B cell (primary cell): ENCODE measurements at regions not wholly inside any gene's neighbourhood (a gene's known extent, or its start where the extent isn't known, plus 50 kb on each side); places are given as distances from the start of the nearest gene placed in this dataset.

Experiments used
- ATAC-seq: fragments of 200-7000 bp; cut with Tn5 transposase; one replicate; pipeline ENCODE4 v1.10.0; 2021; ENCODE audit warnings: low read depth, mild to moderate bottlenecking, moderate number of reproducible peaks, moderate library complexity
- CTCF ChIA-PET: fragments of 350-600 bp; sonication (Branson Sonifier 250); formaldehyde crosslinking; loops from one replicate; lab custom pipeline; 2021; ENCODE audit warnings: antibody characterized with exemption, inconsistent platforms; lab: Charles Lee
- POLR2A ChIA-PET: fragments of 350-600 bp; sonication (Branson Sonifier 250); formaldehyde crosslinking; loops from one replicate; lab custom pipeline; 2021; ENCODE audit warnings: antibody characterized with exemption; lab: Charles Lee
- DNase-seq: peaks from one replicate; pipeline ENCODE4 v3.0.0; 2013
- H2AFZ ChIP-seq: 2 replicates; pipeline ENCODE4 v1.6.1; 2012; ENCODE audit warnings: mild to moderate bottlenecking, low read depth, low read length; ENCODE audit not compliant: insufficient read depth, poor library complexity, severe bottlenecking
- H3K27ac ChIP-seq, 2 donors: 1 replicate in 1 of 2; 2 replicates in 1 of 2; pipeline ENCODE4 v1.5.1; 2012 to 2013; ENCODE audit warnings: low read length in 2 of 2, mild to moderate bottlenecking in 2 of 2, moderate library complexity in 1 of 2
- H3K27me3 ChIP-seq, 4 experiments: fragments of 200-600 bp in 1 of 4; sonication (generic) in 1 of 4; replicated peaks in 1 of 4; 1 replicate in 2 of 4; 2 replicates in 2 of 4; pipeline versions ENCODE4 v1.6.1 to v1.7.0; 2013 to 2016; ENCODE audit warnings: low read length in 3 of 4, mild to moderate bottlenecking in 2 of 4, mixed read lengths in 1 of 4, moderate library complexity in 1 of 4; ENCODE audit not compliant: insufficient read depth in 4 of 4, control insufficient read depth in 3 of 4; ENCODE audit errors: control extremely low read depth in 1 of 4
- H3K36me3 ChIP-seq, 2 experiments: replicated peaks in 1 of 2; 1 replicate in 1 of 2; 2 replicates in 1 of 2; pipeline versions ENCODE4 v1.6.1 to v1.7.1; 2013; ENCODE audit warnings: low read length in 1 of 2; ENCODE audit not compliant: insufficient read depth in 2 of 2, control insufficient read depth in 1 of 2; ENCODE audit errors: control extremely low read depth in 1 of 2, extremely low read depth in 1 of 2
- H3K4me1 ChIP-seq, 2 donors: fragments of 200-600 bp in 1 of 2; sonication (generic) in 1 of 2; 1 replicate in 1 of 2; 2 replicates in 1 of 2; pipeline versions ENCODE4 v1.5.1 to v1.6.1; 2013 to 2017; ENCODE audit warnings: low read length in 2 of 2; ENCODE audit not compliant: control insufficient read depth in 2 of 2, insufficient read depth in 2 of 2
- H3K4me2 ChIP-seq: replicated peaks from 2 replicates; pipeline ENCODE3; 2012; ENCODE audit warnings: mild to moderate bottlenecking, low read depth, low read length; ENCODE audit not compliant: poor library complexity, severe bottlenecking
- H3K4me3 ChIP-seq, 5 experiments: fragments of 200-600 bp in 1 of 5; sonication (generic) in 1 of 5; 1 replicate in 3 of 5; 2 replicates in 2 of 5; pipeline versions ENCODE4 v1.5.1 to v1.7.0; 2011 to 2016; ENCODE audit warnings: low read length in 4 of 5, mild to moderate bottlenecking in 4 of 5, low read depth in 2 of 5, control low read depth in 1 of 5, moderate library complexity in 1 of 5; ENCODE audit not compliant: insufficient read depth in 1 of 5; ENCODE audit errors: control extremely low read depth in 1 of 5, extremely low read depth in 1 of 5
- H3K79me2 ChIP-seq: fragments of 200-600 bp; sonication (generic); one replicate; pipeline ENCODE4 v1.6.0; 2016; ENCODE audit warnings: low read length; ENCODE audit not compliant: control insufficient read depth, insufficient read depth
- H3K9ac ChIP-seq: fragments of 200-600 bp; sonication (generic); 2 replicates; pipeline ENCODE4 v1.6.1; 2017; ENCODE audit warnings: mild to moderate bottlenecking, low read length, moderate library complexity
- H3K9me3 ChIP-seq, 3 donors: one replicate each; pipeline versions ENCODE4 v1.6.1 to v1.7.1; 2013; ENCODE audit warnings: low read length in 2 of 3; ENCODE audit not compliant: control insufficient read depth in 2 of 3, insufficient read depth in 1 of 3; ENCODE audit errors: control extremely low read depth in 1 of 3
- H4K20me1 ChIP-seq: 2 replicates; pipeline ENCODE4 v1.6.0; 2012; ENCODE audit warnings: mild to moderate bottlenecking, low read length; ENCODE audit not compliant: insufficient read depth, control insufficient read depth, poor library complexity, severe bottlenecking
- H3K27ac Mint-ChIP-seq: one replicate; pipeline ENCODE4 v1.8.0; 2021; ENCODE audit warnings: mixed read lengths
- H3K27me3 Mint-ChIP-seq: one replicate; pipeline ENCODE4 v1.8.0; 2021; ENCODE audit warnings: mixed read lengths
- H3K4me1 Mint-ChIP-seq: one replicate; pipeline ENCODE4 v1.8.0; 2021; ENCODE audit warnings: mixed read lengths
- H3K4me3 Mint-ChIP-seq: one replicate; pipeline ENCODE4 v1.8.0; 2021; ENCODE audit warnings: mixed read lengths
- H3K9me3 Mint-ChIP-seq: one replicate; pipeline ENCODE4 v1.8.0; 2022; ENCODE audit warnings: mixed read lengths; ENCODE audit not compliant: insufficient read depth
- CTCF ChIP-seq: fragments of 200-600 bp; IDR thresholded peaks from one replicate; pipeline ENCODE4 v1.8.0; 2022; ENCODE audit warnings: antibody characterized with exemption, mild to moderate bottlenecking
- EZH2 ChIP-seq: IDR thresholded peaks from 2 replicates; pipeline ENCODE4 v1.6.1; 2012; ENCODE audit warnings: borderline replicate concordance, low read depth, mild to moderate bottlenecking, moderate library complexity, low read length; ENCODE audit not compliant: insufficient read depth, poor library complexity, severe bottlenecking
- WGBS: methylation state at CpG from one replicate; pipeline ENCODE4 v1.1.5; 2013; ENCODE audit warnings: missing lambda C conversion rate; ENCODE audit not compliant: insufficient coverage; 5-methylcytosine and 5-hydroxymethylcytosine counted together
- intact Hi-C: fragments of 100-400 bp; cut with micrococcal nuclease; formaldehyde crosslinking; loops from one replicate; pipeline ENCODE4 v1.10.0; 2022

GRCh38 chr11:115630214-115630613 is 126.0 kb upstream of the CADM1 start:
- peaks cover 6% of the 10 kb centered on the region for H3K27me3 Mint-ChIP-seq
- no peaks in the 10 kb centered on the region for H3K9me3 Mint-ChIP-seq
- no peaks in the 10 kb centered on the region for H4K20me1 ChIP-seq
- H3K4me1 ChIP-seq = no peaks in the 10 kb centered on the region
- no peak overlapping the region for H3K4me3 Mint-ChIP-seq
- WGBS = 64% methylated on average over 5 of the region's 8 CpGs
- no peaks in the 10 kb centered on the region for H3K4me1 Mint-ChIP-seq
- peaks cover 0 to 5% (median 0%) of the 10 kb centered on the region in 3 donors for H3K9me3 ChIP-seq
- no peak overlapping the region for H3K9ac ChIP-seq
- ATAC-seq (no peak), DNase-seq (no peak)
- no peak overlapping the region for H3K27ac Mint-ChIP-seq
- no peak overlapping the region for H3K4me3 ChIP-seq
- H3K27me3 ChIP-seq = no peaks in the 10 kb centered on the region
- ChIA-PET CTCF (no interaction called here), POLR2A (no interaction called here)
- TF ChIP-seq CTCF = no peak
- no peak for TF ChIP-seq EZH2
- no peak overlapping the region for H3K27ac ChIP-seq
- H3K36me3 ChIP-seq = no peaks in the 10 kb centered on the region
- no peaks in the 10 kb centered on the region for H3K79me2 ChIP-seq
- no peak overlapping the region for H2AFZ ChIP-seq
- H3K4me2 ChIP-seq = no peak overlapping the region
- intact Hi-C loops = no loop called here

- no peaks in the 10 kb centered on the region for H3K27me3 ChIP-seq
- ATAC-seq (no peak), DNase-seq (no peak)
- POLR2A ChIA-PET = no interaction called here
- H3K79me2 ChIP-seq = no peaks in the 10 kb centered on the region
- no peak overlapping the region for H3K4me3 Mint-ChIP-seq
- H3K9me3 Mint-ChIP-seq = no peaks in the 10 kb centered on the region
- TF ChIP-seq CTCF (no peak), EZH2 (no peak)
- 90% methylated on average over 4 of the region's 5 CpGs for WGBS
- H3K36me3 ChIP-seq = no peaks in the 10 kb centered on the region
- no peak overlapping the region for H3K4me3 ChIP-seq
- no peak overlapping the region for H3K27ac ChIP-seq
- H4K20me1 ChIP-seq = no peaks in the 10 kb centered on the region
- H2AFZ ChIP-seq = no peak overlapping the region
- H3K27me3 Mint-ChIP-seq = peaks cover 6% of the 10 kb centered on the region
- peaks cover 0 to 5% (median 0%) of the 10 kb centered on the region in 3 donors for H3K9me3 ChIP-seq
- CTCF ChIA-PET = no interaction called here
- no peak overlapping the region for H3K9ac ChIP-seq
- H3K4me2 ChIP-seq = no peak overlapping the region
- no peak overlapping the region for H3K27ac Mint-ChIP-seq
- H3K4me1 Mint-ChIP-seq = no peaks in the 10 kb centered on the region
- intact Hi-C loops = no loop called here
- no peaks in the 10 kb centered on the region for H3K4me1 ChIP-seq
Observed at GRCh38 chr11:115629456-115630015, 125.3 kb upstream of the CADM1 start.
